ENCODE measurements at regions not wholly inside any gene's neighbourhood (a gene's known extent, or its start where the extent isn't known, plus 50 kb on each side); places are given as distances from the start of the nearest gene placed in this dataset.
A peak's percentile ranks its signal among the peaks of the same experiment; 100 is the strongest.

- in situ Hi-C loops (cut with MboI) = no loop called here
- Histone ChIP-seq H3K4me2 (ENCODE audit: control insufficient read depth, insufficient read depth) (no peak overlapping the region), H3K4me3 (no peak overlapping the region), H3K27me3 (replicated peaks in 1 of 2; ENCODE audit: control insufficient read depth in 2 of 2, insufficient read depth in 2 of 2, low read length in 1 of 2) (no peaks in the 10 kb centered on the region), H3K36me3 (ENCODE audit: control insufficient read depth in 2 of 2, insufficient read depth in 2 of 2, low read length in 1 of 2) (no peaks in the 10 kb centered on the region), H3K9me3 (replicated peaks; ENCODE audit: control insufficient read depth, insufficient read depth, low read length) (no peaks in the 10 kb centered on the region), H3K27ac (ENCODE audit: control insufficient read depth, insufficient read depth) (no peak overlapping the region), H3K4me1 (ENCODE audit: control insufficient read depth, insufficient read depth, low read length) (no peaks in the 10 kb centered on the region), H3K9ac (ENCODE audit: control insufficient read depth, insufficient read depth, low read length) (no peak overlapping the region), H2AFZ (ENCODE audit: control insufficient read depth, low read depth, low read length) (no peak overlapping the region), H3K79me2 (ENCODE audit: control insufficient read depth, insufficient read depth, low read length) (no peaks in the 10 kb centered on the region), H4K20me1 (ENCODE audit: control insufficient read depth, insufficient read depth) (no peaks in the 10 kb centered on the region)
- ATAC-seq (no peak), FAIRE-seq (no peak), DNase-seq (ENCODE audit: low read depth, low spot score) (no peak)
- ChIA-PET CTCF (interaction anchor here (0.8 kb wide), 1 partner anchor 19 kb away, joined by 3 read pairs; no protein-coding TSS in a partner anchor), POLR2A (no interaction called here), SMC1A (ENCODE audit: uncharacterized antibody, unreplicated experiment) (no interaction called here), RAD21 (ENCODE audit: unreplicated experiment) (no interaction called here)
- no peak for TF ChIP-seq SP1 (IDR thresholded peaks at IDR 0.05; ENCODE audit: low read depth, low read length)
- TF ChIP-seq, protein P1, sequence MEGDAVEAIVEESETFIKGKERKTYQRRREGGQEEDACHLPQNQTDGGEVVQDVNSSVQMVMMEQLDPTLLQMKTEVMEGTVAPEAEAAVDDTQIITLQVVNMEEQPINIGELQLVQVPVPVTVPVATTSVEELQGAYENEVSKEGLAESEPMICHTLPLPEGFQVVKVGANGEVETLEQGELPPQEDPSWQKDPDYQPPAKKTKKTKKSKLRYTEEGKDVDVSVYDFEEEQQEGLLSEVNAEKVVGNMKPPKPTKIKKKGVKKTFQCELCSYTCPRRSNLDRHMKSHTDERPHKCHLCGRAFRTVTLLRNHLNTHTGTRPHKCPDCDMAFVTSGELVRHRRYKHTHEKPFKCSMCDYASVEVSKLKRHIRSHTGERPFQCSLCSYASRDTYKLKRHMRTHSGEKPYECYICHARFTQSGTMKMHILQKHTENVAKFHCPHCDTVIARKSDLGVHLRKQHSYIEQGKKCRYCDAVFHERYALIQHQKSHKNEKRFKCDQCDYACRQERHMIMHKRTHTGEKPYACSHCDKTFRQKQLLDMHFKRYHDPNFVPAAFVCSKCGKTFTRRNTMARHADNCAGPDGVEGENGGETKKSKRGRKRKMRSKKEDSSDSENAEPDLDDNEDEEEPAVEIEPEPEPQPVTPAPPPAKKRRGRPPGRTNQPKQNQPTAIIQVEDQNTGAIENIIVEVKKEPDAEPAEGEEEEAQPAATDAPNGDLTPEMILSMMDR (IDR thresholded peaks at IDR 0.05 in 2 of 3, conservative IDR thresholded peaks at IDR 0.05 in 1 of 3; ENCODE audit: control insufficient read depth in 2 of 3, extremely low read depth in 1 of 3, insufficient read depth in 1 of 3, low read depth in 3 of 3, low read length in 3 of 3) = peak in 1 of 3 experiments; percentile 5; a peak in 1 of 6 replicates
- intact Hi-C loops (cut with micrococcal nuclease; ENCODE audit: unreplicated experiment) = no loop called here
- BruUV-seq (replicated peaks) = no TSS peak
- WGBS (ENCODE audit: insufficient coverage, insufficient replicate concordance, low lambda C conversion rate, missing lambda C conversion rate) = 35% methylated on average over 4 of the region's 4 CpGs
These were observed 364.3 kb upstream of the ID4 start for GRCh38 chr6:19472850-19473249.

DNA sequence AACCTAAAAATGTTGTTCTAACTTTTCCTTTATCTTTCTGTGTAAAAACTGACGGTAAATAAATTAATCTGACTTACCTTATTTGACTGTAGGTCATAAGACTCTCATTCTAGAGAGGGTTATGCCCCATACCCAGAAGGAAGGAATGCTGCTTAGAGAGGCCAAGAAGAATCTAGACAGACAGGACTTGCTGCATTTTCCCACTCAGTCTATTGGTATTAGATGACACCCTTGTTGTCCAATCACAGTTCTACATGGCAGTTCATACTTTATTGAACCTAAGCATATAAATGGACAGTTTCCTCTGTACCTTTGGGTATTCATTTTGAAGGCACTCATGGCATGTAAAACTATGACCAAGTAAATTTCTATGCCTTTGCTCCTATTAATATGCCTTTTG is 359.6 kb upstream of the ID4 start:
- H4K20me1 ChIP-seq (ENCODE audit: control insufficient read depth, insufficient read depth) = no peaks in the 10 kb centered on the region
- ATAC-seq (no peak), FAIRE-seq (no peak), DNase-seq (ENCODE audit: low read depth, low spot score) (no peak)
- no peak overlapping the region for H3K9ac ChIP-seq (ENCODE audit: control insufficient read depth, insufficient read depth, low read length)
- intact Hi-C loops (cut with micrococcal nuclease; ENCODE audit: unreplicated experiment) (no loop called here), in situ Hi-C loops (cut with MboI) (no loop called here)
- H3K27ac ChIP-seq (ENCODE audit: control insufficient read depth, insufficient read depth) = no peak overlapping the region
- no peaks in the 10 kb centered on the region for H3K27me3 ChIP-seq (replicated peaks in 1 of 2; ENCODE audit: control insufficient read depth in 2 of 2, insufficient read depth in 2 of 2, low read length in 1 of 2)
- BruUV-seq (replicated peaks) = no TSS peak
- no peak overlapping the region for H2AFZ ChIP-seq (ENCODE audit: control insufficient read depth, low read depth, low read length)
- no peaks in the 10 kb centered on the region for H3K4me1 ChIP-seq (ENCODE audit: control insufficient read depth, insufficient read depth, low read length)
- ChIA-PET CTCF (no interaction called here), POLR2A (no interaction called here), SMC1A (ENCODE audit: uncharacterized antibody, unreplicated experiment) (no interaction called here), RAD21 (ENCODE audit: unreplicated experiment) (no interaction called here)
- H3K4me2 ChIP-seq (ENCODE audit: control insufficient read depth, insufficient read depth) = no peak overlapping the region
- no peaks in the 10 kb centered on the region for H3K79me2 ChIP-seq (ENCODE audit: control insufficient read depth, insufficient read depth, low read length)
- H3K9me3 ChIP-seq (replicated peaks; ENCODE audit: control insufficient read depth, insufficient read depth, low read length) = no peaks in the 10 kb centered on the region
- WGBS (ENCODE audit: insufficient coverage, insufficient replicate concordance, low lambda C conversion rate, missing lambda C conversion rate) = 0% methylated on average over 1 of the region's 1 CpG
- no peak overlapping the region for H3K4me3 ChIP-seq
- no peaks in the 10 kb centered on the region for H3K36me3 ChIP-seq (ENCODE audit: control insufficient read depth in 2 of 2, insufficient read depth in 2 of 2, low read length in 1 of 2)
- no peak for TF ChIP-seq SMC3 (IDR thresholded peaks at IDR 0.05; ENCODE audit: borderline replicate concordance, low read length)
- no peak for TF ChIP-seq ZBTB40 (IDR thresholded peaks at IDR 0.05; ENCODE audit: borderline replicate concordance)
- TF ChIP-seq RELB (IDR thresholded peaks at IDR 0.05; ENCODE audit: low read depth) = no peak
- TF ChIP-seq CBX5 (IDR thresholded peaks at IDR 0.05; ENCODE audit: low read depth) = no peak
- TF ChIP-seq LARP7 (IDR thresholded peaks at IDR 0.05) = no peak
- no peak for TF ChIP-seq ATF3 (IDR thresholded peaks at IDR 0.05; ENCODE audit: borderline replicate concordance, extremely low read depth, low read depth, low read length)
- TF ChIP-seq NR2C2 (IDR thresholded peaks at IDR 0.05; ENCODE audit: borderline replicate concordance, control insufficient read depth, insufficient read length, low read depth) = no peak
- TF ChIP-seq FOXK2 (IDR thresholded peaks at IDR 0.05) = no peak

All from GM12878 (cell line).